ENCODE measurements at regions not wholly inside any gene's neighbourhood (a gene's known extent, or its start where the extent isn't known, plus 50 kb on each side); places are given as distances from the start of the nearest gene placed in this dataset.

DNA sequence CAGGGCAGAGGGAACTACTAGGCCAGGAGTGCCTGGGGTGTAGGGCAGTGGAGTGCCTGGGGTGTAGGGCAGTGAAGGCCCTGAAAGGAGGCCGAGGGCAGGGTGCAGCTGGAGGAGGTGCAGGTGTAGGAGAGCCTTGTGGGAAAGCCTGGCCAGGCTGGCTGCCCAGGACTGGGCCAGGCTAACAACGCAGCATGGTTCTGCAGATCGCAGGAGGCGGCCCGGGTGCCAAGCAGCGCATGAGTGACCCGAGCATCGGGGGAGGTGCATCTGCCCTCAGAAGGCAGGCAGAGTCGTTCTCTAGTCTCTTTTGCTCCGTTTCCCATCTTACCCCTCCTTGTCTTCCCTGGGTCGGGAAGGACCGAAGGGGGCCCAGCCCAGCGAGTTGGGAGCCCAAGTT is 151.5 kb upstream of the PHACTR3 start:
- dilution Hi-C loops (cut with HindIII; ENCODE audit: low sequenced_read_pairs, unreplicated experiment) (no loop called here), intact Hi-C loops (cut with micrococcal nuclease) (no loop called here), in situ Hi-C loops (cut with MboI; ENCODE audit: low sequenced_read_pairs) (no loop called here)
- ChIA-PET POLR2A (ENCODE audit: unreplicated experiment) (no interaction called here), CTCF (no interaction called here)
- 67% methylated on average over 5 of the region's 13 CpGs; no CpG with 5 or more reads in 1 of the 2 experiments for WGBS, 2 experiments (ENCODE audit: extremely low coverage in 2 of 2, insufficient read length in 1 of 2)
- Histone ChIP-seq H2AK9ac (replicated peaks; ENCODE audit: low read depth, low read length, poor library complexity) (no peak overlapping the region), H3K18ac (ENCODE audit: low read depth, low read length) (no peak overlapping the region), H2BK15ac (ENCODE audit: low read depth, low read length) (no peak overlapping the region), H3K79me1 (ENCODE audit: low read depth in 1 of 2, low read length in 2 of 2) (no peaks in the 10 kb centered on the region), H4K20me1 (ENCODE audit: insufficient read depth, low read length) (no peaks in the 10 kb centered on the region), H2AFZ (replicated peaks; ENCODE audit: low read length, poor library complexity) (no peak overlapping the region), H2BK5ac (ENCODE audit: low read depth, low read length, poor library complexity, severe bottlenecking) (no peak overlapping the region), H3K56ac (ENCODE audit: extremely low read depth, insufficient read depth, low read length) (no peak overlapping the region), H3K14ac (replicated peaks; ENCODE audit: low read depth, low read length) (no peak overlapping the region), H3K9ac (ENCODE audit: low read depth, low read length) (no peak overlapping the region), H3K4me1 (ENCODE audit: control insufficient read depth, insufficient read depth, low read length) (no peaks in the 10 kb centered on the region), H3K9me3 (ENCODE audit: control insufficient read depth, insufficient read depth, low read length) (no peaks in the 10 kb centered on the region), H2BK120ac (ENCODE audit: low read depth, low read length) (no peak overlapping the region), H4K8ac (ENCODE audit: low read depth in 2 of 2, low read length in 2 of 2) (no peak overlapping the region), H3K4me3 (ENCODE audit: insufficient read depth, low read depth, low read length) (no peak overlapping the region), H2BK20ac (ENCODE audit: low read depth, low read length) (no peak overlapping the region), H2AK5ac (ENCODE audit: low read depth, low read length) (no peak overlapping the region), H4K91ac (ENCODE audit: insufficient read depth, low read depth, low read length) (no peak overlapping the region), H3K27me3 (ENCODE audit: control insufficient read depth, insufficient read depth, low read length) (no peaks in the 10 kb centered on the region), H3K23ac (ENCODE audit: low read depth, low read length) (no peak overlapping the region), H3K27ac (ENCODE audit: insufficient read depth, low read length) (no peak overlapping the region), H3K9me1 (ENCODE audit: insufficient read depth, low read length) (no peaks in the 10 kb centered on the region), H3K36me3 (ENCODE audit: control insufficient read depth, insufficient read depth, low read length) (no peaks in the 10 kb centered on the region), H3K4me2 (ENCODE audit: low read depth, low read length) (no peak overlapping the region), H3K4ac (ENCODE audit: low read depth, low read length) (no peak overlapping the region), H4K5ac (ENCODE audit: low read depth, low read length) (no peak overlapping the region)
- DNase-seq (no peak), ATAC-seq (ENCODE audit: low read depth) (no peak)
- no peak for TF ChIP-seq FOS (IDR thresholded peaks at IDR 0.05; ENCODE audit: low read depth, low read length)
- no peak for TF ChIP-seq MXI1 (IDR thresholded peaks at IDR 0.05; ENCODE audit: borderline replicate concordance, low read depth, low read length)
- no peak for TF ChIP-seq CEBPB (IDR thresholded peaks at IDR 0.05; ENCODE audit: low read depth, low read length)
- no TSS peak for BruUV-seq (replicated peaks)
